HepG2 (cell line): ENCODE measurements at regions not wholly inside any gene's neighbourhood (a gene's known extent, or its start where the extent isn't known, plus 50 kb on each side); places are given as distances from the start of the nearest gene placed in this dataset.

ENCODE experiments used
- ISX ChIP-seq: sonication (generic); formaldehyde crosslinking; conservative IDR thresholded peaks from 2 replicates; pipeline ENCODE4 v1.5.0; 2020; ENCODE audit warnings: missing genetic modification reagents
- MATR3 ChIP-seq: sonication (generic); formaldehyde crosslinking; IDR thresholded peaks from 2 replicates; pipeline ENCODE4 v1.4.0; 2020; ENCODE audit warnings: missing genetic modification reagents
- TF ChIP-seq, protein P1 (sequence below): sonication (generic); formaldehyde crosslinking; IDR thresholded peaks from 2 replicates; pipeline ENCODE4 v1.8.0; 2022; ENCODE audit warnings: low read depth, missing genetic modification reagents
- TF ChIP-seq, protein P2 (sequence below): sonication (generic); formaldehyde crosslinking; IDR thresholded peaks from 2 replicates; pipeline ENCODE4 v1.4.0; 2020; ENCODE audit warnings: mild to moderate bottlenecking, missing genetic modification reagents

DNA sequence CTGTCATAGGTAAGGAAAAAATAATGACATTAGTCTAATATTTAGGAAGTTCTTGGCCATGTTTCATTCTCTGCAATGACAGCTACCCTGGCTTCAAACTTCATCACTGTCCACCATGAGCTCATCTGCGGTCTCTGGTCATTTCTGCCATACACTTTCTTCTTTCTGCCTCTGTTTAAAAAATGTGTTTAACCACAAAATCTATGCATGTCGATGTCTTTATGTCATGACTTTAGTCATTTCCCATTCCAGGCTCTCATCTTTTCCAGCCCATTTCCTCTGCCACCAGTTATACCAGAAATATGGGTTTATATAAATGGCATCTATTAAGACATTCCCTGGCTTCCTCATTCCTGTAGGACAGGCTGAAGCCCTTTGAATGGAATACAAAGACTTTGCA, 68.5 kb upstream of the DUSP10 start (continued):
- TF ChIP-seq, protein P1, sequence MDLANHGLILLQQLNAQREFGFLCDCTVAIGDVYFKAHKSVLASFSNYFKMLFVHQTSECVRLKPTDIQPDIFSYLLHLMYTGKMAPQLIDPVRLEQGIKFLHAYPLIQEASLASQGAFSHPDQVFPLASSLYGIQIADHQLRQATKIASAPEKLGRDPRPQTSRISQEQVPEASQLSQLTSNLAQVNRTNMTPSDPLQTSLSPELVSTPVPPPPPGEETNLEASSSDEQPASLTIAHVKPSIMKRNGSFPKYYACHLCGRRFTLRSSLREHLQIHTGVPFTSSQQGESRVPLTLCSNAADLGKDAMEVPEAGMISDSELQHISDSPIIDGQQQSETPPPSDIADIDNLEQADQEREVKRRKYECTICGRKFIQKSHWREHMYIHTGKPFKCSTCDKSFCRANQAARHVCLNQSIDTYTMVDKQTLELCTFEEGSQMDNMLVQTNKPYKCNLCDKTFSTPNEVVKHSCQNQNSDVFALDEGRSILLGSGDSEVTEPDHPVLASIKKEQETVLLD, result no peak
- TF ChIP-seq MATR3 (no peak), ISX (CRISPR knock-in tag) (no peak)
- TF ChIP-seq, protein P2, sequence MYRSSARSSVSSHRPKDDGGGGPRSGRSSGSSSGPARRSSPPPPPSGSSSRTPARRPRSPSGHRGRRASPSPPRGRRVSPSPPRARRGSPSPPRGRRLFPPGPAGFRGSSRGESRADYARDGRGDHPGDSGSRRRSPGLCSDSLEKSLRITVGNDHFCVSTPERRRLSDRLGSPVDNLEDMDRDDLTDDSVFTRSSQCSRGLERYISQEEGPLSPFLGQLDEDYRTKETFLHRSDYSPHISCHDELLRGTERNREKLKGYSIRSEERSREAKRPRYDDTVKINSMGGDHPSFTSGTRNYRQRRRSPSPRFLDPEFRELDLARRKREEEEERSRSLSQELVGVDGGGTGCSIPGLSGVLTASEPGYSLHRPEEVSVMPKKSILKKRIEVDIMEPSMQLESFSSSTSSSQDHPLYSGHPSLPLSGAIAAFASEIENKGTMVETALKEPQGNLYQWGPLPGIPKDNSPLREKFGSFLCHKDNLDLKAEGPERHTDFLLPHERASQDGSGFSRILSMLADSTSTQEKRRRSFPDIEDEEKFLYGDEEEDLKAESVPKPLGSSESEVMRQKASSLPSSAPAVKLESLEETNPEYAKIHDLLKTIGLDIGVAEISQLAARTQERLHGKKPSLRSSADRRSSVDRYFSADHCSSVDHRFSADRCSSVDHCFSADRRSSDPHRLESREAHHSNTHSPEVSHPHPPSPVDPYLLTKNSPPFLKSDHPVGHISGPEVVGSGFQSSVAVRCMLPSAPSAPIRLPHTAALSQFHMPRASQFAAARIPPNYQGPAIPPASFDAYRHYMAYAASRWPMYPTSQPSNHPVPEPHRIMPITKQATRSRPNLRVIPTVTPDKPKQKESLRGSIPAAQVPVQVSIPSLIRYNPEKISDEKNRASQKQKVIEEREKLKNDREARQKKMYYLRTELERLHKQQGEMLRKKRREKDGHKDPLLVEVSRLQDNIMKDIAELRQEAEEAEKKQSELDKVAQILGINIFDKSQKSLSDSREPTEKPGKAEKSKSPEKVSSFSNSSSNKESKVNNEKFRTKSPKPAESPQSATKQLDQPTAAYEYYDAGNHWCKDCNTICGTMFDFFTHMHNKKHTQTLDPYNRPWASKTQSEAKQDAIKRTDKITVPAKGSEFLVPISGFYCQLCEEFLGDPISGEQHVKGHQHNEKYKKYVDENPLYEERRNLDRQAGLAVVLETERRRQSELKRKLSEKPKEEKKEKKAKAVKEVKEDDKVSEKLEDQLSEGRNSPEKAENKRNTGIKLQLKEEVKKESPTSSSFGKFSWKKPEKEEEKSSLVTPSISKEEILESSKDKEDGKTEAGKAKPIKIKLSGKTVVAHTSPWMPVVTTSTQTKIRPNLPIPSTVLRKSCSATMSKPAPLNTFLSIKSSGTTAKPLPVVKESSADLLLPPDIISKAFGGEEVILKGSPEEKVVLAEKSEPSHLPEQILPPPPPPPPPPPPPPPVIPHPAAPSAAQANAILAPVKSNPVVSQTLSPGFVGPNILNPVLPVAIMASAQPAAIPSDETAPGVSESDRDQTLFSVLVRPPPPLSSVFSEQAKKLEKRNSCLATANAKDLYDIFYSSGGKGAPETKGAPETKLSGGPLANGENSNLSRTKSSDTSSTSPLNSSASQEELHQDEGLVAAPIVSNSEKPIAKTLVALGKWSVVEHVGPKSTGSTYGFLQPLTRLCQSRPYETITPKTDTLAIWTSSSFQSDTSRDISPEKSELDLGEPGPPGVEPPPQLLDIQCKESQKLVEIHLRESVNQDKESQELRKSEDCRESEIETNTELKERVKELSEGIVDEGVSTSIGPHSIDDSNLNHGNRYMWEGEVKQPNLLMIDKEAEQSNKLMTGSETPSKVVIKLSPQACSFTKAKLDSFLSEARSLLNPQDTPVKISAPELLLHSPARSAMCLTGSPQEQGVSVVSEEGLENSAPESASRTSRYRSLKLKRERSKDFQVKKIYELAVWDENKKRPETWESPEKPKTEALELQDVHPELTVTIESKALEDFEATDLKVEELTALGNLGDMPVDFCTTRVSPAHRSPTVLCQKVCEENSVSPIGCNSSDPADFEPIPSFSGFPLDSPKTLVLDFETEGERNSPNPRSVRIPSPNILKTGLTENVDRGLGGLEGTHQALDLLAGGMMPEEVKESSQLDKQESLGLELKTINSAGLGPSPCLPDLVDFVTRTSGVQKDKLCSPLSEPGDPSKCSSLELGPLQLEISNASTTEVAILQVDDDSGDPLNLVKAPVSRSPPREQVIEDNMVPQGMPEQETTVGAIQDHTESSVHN (CRISPR knock-in tag), result no peak
